ENCODE measurements at regions not wholly inside any gene's neighbourhood (a gene's known extent, or its start where the extent isn't known, plus 50 kb on each side); places are given as distances from the start of the nearest gene placed in this dataset.
"Not testable (repeated sequence)": the region's sequence is repeated elsewhere in the genome, so short reads cannot be mapped to it uniquely, and the experiment has no call there.

DNA sequence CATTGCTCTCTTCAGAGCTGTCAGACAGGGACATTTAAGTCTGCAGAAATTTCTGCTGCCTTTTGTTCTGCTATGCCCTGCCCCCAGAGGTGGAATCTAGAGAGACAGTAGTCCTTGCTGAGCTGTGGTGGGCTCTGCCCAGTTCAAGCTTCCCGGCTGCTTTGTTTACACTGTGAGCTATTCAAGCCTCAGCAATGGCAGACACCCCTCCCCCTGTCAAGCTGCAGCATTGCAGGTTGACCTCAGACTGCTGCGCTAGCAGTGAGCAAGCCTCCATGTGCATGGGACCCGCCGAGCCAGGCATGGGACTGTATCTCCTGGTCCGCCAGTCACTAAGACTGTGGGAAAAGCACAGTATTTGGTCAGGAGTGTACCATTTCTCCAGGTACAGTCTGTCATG is 53.6 kb upstream of the MAPK10 start:
- ATAC-seq: not testable (repeated sequence)

DNA sequence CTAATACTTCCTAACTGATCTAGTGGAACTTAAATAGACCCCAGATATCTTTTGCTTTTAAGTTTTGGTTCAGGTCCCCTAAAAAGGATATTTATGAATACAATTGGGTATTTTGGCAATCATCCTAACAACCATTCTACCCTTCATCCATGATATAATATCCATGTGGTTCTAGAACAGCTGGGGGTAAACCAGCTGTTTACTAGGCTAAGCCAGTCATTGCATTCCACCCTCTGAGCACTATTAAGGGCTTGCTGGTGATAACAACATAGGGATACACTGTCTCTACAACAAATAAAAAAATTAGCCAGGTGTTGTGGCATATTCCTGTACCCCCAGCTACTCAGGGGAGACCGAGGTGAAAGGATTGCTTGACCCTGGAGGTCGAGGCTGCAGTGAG is 54.8 kb upstream of the MAPK10 start:
- ATAC-seq: no peak

DNA sequence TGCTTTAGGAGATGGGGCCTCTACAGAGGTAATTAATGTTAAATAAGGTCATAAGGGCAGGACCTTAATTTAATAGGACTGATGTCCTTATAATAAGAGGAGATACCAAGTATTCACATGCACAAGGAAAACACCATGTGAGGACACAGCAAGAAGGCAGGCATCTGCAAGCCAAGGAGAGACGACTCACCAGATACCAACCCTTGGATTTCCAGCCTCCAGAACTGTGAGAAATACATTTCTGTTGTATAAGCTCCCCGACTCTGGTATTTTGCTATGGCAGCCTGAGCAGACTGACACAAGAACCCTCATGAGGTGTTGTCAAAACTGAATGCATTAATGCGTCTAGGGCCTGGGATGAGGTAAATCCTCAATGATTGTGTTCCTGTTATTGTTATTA is 56.2 kb upstream of the MAPK10 start:
- ATAC-seq: no peak

DNA sequence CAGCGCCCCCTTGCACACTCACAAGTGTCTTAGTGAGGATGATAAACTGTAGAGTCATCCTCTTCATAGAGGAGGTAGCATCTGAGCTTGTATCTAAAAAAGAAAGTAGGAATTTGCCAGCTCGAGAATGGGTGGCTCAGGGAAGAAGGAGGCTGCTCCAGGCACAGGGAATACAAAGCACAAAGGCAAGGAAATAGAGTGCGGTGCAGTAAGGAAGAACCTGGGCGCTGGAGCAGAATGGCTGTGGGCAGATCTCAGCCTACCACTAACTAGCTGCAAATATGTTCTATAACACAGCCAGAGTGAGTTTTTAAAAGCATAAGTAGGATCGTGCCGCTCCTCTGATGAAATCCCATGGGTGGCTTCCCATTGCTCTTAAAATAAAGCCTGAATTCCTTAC is 61.6 kb upstream of the MAPK10 start:
- ATAC-seq: no peak

DNA sequence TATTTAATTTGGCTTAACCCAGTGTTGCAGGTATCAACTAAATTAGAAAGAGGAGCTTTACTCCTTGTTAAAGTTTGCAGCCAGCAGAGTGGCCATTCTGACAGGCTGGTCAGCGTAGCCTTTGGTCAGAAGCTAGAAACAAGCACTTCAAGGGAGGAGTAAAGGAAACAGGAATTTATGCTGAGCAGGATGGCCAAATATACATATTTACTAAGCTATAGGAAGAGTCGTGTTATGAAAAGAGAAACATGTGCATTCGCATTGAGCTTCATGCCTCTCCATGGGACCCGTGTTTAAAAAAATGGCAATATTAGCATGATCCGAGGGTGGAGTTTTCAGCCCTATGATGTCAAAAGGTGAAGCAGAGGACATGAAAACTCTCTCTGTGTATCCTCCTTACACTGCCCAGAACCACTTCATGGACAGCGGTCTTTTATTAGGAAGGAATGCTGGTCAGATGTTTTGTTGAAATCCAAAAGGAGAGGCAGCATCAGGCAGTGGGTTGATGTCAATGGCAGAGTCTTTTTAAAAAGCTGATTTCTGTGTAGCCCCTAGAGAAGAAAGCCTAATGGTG is 71.8 kb upstream of the MAPK10 start:
- no peak for ATAC-seq

DNA sequence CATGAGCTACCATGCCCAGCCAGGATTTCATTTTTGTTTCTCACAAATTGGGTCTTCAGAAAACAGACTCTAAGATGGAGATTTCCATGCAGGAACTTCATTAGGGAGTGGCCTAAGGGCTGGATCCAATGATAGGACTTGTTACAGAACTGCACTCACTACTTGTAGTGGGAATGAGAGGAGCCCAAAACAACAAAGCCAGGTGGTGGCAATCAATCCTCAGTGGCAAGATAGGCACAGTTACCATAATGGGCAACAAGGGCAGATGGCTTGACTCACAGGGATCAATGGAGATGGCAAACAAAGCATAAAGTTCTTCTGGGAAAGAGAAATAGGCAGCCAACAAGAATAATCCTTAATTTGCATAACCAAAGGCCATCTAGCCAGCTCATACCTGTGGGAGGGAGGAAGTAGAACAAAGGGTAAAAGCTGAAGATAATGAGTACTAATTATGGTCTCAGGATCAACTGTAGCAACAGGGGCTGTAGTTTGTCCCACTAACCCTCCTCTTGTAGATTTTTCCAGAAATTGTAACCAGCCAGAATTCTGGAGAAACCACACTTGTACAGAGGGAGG is 72.8 kb upstream of the MAPK10 start:
- ATAC-seq: no peak

DNA sequence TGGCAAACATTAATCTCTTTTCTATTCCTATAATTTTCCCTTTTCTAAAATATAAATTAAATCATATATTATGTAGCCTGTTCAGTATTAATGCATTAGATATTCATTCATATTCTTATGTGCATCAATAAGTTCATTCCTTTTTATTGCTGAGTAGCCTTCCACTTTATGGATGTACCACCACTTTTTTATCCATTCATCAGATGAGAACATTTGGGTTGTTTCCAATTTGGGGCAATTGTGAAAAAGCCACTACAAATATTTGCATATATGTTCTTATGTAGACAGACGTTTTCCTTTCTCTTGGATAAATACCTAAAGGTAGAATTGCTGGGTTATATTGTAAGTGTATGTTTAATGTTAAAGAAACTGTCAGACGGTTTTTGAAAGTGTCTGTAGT is 79.4 kb upstream of the MAPK10 start:
- ATAC-seq: no peak

DNA sequence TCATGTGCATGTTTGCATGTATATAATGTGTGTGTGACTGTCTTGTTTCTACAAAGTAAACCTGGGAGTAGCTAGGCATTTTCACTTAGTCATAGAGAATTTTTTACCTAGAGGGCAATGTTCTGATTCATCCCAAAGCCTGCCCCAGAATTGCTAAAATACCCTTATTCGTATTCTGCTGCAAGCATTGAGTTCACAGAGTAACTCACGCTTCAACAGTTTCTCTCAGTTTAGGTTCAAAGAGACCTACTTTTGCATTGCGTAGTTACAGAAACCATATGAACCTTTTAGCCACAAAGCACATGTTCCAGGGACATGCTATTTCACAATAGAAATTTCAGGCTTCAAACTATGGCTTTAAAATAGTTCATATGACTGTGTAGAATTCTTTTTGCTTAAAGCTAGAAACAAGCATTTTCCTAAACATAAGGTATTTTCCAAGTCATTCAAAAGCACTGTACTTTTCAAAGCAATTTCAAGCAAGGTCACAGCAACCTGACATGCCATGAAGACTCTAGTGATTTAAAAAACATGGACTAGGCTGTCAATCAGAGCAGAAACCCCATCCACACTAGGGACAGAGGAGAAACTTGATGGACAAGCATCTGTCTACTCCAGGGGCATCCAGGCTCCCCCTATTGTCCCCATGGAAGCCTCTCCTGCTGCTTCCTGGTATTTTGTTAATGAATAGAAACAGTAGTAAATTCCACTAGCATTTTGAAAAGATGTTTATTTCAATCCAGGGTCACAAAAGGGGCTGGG is 81.5 kb upstream of the MAPK10 start:
- no peak for ATAC-seq

DNA sequence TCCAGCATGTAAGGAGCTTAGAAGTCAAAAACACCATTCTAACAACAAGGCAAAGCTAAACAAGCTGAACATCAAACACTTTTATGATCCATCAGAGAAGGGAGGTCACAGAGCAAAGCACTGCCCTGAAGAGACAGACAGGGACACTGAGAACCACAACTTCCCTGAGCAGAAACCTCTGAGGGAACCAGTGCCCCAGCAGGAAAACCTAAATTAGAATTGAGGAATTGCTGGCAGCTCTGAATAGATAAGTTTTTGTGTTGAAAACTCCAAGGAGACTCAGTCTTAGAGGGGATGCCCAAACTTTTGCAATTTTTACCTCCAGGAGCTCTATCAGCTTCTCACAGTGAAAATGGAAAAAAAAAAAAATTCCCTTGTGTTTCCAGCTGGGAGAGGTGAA is 83.0 kb upstream of the MAPK10 start:
- no peak for ATAC-seq

DNA sequence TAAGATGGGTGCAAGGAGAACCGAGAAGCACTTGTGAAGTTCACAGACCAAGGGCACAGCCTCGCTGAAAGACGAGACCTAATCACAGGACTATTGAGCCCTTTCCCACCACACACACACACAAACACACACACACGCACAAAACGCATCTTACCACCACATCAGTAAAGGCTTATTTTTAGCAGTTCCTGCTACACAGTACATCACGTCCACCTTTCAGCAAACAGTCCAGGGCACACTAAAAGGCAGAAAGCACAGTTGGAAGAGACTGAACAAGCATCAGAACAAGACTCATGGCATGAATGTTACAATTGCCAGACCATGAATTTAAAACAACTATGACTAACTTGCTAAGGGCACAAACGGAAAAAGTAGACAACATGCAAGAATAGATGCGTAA is 83.6 kb upstream of the MAPK10 start:
- no peak for ATAC-seq

DNA sequence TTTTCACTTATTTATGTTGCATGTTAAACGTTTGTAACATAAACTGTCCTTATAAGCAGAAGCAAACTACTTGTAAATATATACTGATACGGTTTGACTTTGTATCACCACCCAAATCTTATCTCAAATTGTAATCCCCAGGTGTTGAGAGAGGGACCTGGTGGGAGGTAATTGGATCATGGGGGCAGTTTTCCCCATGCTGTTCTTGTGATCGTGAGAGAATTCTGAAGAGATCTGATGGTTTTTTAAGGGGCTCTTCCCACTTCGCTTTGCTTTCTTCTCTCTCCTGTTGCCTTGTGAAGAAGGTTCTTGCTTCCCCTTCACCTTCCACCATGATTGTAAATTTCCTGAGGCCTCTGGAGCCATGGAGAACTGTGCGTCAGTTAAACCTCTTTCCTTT is 87.1 kb upstream of the MAPK10 start:
- ATAC-seq: no peak

DNA sequence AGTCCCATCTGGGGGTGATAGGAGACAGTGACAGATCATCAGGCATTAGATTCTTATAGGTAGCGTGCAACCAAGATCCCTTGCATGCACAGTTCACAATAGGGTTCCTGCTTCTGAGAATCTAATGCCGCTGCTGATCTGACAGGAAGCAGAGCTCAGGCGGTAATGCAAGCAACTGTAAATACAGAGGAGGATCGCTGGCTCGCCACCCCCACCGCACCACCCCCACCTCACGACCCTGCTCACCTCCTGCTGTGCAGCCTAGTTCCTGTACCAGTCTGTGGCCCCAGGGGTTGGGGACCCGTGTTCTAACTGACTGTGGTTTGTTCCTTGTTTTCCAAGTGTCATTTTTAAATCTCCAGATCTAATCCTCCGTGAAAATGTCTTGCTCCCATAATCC is 89.0 kb upstream of the MAPK10 start:
- no peak for ATAC-seq

DNA sequence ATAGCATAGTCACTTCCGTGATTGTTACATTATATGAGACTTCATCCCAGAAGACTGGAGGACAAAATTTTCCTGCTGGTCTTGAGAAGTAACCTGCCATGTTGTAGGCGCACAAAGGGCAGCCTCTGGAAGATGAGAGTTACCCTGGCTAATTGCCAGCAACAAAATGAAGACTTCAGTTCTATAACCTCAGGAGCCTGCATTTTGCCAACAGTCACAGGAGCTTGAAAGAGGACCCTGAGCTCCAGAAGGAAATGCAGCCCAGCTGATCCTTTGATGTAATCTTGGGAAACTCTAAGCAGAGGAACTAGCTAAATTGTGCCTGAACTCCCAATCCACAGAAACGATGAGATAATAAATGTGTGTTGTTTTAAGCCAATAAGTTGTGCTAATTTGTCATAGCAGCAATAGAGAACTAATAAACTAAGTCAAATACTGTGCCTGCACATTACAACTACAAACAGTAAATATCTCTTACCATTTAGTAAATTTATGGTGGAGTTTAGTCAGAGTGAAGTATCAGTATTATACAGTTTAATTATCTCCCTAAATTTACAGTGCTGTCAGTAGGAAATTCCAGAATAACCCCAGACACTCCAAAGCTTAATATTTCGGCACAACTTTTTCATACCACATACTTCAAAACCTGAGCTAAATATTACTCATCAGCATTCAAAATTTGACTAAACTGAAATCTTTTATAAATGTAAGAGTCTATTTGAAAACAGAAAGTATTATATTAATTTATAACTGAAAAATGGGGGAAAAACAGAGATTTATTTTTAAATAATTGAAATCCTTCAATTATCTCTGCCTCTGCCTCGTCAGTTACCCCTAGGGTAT is 90.1 kb upstream of the MAPK10 start:
- ATAC-seq: no peak

DNA sequence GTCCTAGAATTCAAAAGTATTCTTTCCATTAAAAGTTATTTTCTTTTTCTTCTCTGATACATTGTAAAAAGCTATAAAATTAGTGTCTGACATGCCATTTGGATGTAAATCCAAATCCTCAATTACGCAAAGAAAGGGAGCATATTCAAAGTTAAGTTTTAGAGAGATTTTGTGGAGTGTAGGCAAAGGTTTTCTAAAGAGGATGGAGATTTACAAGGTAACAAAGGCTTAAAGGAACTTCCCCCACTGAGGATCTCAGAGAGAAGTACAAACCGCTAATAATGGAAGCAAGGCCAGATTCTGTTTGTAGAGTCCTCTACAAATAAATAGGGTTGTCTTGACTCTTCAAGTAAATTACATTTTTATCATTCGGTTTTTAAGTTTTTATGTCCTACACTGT is 91.0 kb upstream of the MAPK10 start:
- no peak for ATAC-seq

DNA sequence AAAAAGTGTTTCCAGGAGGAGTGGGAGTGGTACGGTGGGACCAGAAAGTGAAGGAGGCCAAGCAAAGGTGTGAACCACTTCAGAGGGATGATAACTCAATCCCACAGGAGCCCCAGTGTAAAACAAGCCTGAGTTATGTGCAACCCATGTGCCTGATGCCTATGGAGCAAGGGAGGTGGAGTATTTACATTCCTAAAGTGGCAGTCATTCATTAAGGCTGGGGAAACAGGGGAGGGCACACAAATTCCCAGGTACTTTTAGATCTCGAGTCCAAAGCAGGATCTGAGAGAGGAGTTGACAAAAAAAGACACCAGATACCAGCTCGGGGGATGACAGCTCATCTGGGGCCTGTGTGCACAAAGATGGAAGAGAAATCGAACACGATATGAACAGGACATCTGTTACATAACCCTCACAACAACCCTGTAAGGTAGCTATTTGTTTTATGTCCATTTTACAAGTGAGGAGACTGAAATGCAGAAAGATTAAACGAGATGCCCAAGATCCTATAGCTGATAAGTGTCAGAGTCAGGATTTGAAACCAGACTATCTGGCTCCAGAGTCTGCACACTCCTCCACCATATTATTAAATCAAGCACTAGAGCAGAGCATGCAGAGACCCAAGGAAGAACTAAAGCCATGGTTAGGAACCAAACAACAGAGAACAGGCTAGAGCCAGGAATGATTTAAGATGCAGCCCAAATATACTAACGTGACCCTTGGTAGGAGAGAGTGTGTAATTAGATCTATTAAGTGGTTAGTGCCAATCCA is 91.9 kb upstream of the MAPK10 start:
- no peak for ATAC-seq

DNA sequence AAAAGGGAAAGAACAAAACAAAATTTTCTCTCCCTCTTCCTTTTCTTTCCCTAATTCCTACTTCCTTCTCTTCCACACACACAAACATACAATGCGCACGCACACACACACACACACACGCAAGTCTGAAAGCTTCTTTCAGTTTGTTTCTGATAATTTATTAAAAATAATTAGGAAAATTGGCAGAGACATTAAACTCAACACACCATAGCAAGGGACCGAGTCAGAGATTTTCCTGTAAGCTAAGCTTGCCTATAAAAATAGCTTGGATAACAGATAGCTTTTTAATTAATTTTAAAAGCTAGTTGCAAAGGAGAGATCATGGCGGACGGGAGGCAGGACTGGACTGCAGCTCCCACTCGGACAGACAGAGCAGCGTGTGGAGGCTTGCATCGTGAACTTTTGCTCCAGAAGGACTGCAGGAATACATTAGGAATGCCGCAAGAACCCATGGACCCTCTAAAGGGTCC is 92.6 kb upstream of the MAPK10 start:
- no peak for ATAC-seq

DNA sequence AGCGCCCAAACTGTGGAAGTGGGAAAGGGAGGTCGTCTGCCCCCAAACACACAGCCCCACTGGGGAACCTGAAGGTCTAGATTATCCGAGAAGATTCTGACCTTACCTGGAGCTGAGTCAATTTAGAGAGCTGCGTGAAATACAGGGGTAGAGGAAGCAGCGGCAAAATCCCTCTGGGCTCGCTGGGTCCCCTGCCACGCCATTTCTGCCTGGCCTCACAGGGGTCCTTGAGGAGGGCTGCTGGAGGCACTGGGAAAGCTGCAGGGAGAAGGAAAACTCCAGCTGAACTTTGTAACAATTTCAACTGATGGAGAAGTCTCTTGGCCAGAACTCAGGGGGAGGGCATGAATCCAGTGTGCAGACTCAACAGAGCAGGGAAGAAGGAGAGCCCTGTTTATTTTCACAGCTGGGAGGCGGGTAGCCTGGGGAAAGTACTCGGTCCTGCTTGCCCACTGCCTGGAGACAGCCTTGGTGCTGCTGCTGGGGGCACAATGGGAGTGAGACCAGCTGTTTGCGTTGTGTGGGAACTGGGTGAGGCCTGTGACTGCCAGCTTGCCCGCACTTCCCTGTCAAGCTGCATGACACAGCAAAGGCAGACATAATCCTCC is 93.2 kb upstream of the MAPK10 start:
- ATAC-seq: no peak

DNA sequence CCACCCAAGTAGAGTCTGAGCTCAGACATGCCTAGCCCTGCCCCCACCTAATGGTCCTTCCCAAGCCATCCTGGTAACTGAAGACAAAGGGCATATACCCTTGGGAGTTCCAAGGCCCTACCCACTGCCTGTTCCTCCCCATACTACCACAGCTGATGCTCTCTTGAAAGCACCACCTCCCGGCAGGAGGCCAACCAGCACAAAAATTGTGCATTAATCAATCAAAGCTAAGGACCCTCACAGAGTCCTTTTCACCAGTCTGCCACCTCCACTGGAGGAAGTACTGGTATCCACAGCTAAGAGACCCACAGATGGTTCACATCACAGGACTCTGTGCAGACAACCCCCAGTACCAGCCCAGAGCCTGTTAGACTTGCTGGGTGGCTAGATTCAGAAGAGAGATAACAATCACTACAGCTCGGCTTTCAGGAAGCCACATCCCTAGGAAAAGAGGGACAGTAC is 93.8 kb upstream of the MAPK10 start:
- ATAC-seq: not testable (repeated sequence)

DNA sequence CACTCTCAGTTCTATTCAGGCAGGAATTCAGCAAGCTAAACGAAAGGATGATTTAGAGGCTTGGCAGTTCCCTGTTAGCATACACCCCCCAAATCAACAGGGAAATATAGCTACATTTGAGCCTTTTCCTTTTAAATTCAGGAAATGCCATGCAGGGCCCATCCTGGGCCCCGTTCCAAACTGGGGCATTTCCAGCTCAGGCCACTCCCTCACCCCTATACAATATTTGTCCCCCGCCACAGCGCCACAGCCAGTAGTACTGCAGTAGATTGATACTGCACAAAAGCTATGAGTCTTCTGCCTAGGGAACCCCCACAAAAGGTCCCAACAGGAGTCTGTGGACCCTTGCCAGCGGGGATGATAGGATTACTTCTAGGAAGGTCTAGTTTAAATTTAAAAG is 102.0 kb upstream of the MAPK10 start:
- no peak for ATAC-seq

DNA sequence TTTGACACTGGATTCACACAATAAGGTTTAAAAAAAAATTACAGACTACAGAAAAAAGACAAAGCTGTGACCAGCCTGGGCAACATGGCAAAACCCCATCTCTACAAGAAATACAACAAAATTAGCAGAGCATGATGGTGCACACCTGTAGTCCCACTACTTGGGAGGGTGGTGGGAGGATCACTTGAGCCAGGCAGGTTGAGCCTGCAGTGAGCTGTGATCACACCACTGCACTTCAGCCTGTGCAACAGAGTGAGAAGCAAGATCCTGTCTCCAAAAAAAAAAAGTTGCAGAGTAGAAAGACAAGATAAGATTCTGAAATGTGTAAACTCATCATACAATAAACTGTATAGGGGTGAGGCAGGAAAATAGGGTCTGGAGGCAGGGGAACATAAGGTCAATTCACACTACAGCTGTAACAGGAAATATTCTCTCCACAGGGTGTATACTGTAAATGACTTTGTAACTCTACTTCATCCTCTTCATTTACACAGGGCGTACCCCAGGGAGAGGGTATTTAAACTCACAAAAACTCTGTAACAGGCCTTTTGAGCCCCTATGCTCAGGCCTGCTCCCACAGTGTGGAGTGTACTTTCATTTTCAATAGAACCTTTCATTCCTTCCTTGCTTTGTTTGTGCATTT is 112.6 kb upstream of the MAPK10 start:
- ATAC-seq: no peak

DNA sequence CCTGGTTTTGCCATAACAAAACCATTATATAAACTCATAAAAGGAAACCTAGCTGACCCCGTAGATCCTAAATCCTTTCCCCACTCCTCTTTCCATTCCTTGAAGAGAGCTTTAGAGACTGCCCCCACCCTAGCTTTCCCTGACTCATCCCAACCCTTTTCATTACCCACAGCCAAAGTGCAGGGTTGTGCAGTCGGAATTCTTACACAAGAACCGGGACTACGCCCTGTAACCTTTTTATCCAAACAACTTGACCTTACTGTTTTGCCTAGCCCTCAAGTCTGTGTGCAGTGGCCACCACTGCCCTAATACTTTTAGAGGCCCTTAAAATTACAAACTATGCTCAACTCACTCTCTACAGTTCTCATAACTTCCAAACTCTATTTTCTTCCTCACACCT is 116.0 kb upstream of the PTPN13 start:
- ATAC-seq: not testable (repeated sequence)

DNA sequence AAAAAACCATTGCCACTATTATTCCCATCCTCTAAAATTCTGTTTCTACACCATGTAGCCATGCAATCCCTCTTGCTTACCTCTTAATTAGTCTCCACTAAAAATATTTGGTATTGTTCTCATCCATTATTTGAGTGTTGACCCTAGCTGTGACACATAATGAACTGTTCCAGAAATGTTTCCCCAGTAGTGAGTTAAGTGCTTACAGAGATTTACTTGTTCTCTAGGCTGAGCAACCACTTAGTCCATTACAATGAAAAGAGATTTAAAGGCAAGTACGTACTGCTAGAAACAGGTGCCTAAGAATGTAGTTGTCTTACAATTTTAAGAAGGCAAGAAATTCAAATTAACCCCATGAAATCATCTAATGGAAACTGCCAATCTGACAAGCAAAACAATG is 112.7 kb upstream of the PTPN13 start:
- no peak for ATAC-seq

All from activated CD4-positive, CD25-positive, alpha-beta regulatory T cell treated with anti-CD3 and anti-CD28 coated beads, Interleukin-2, amount 50 U/mL, for 24 hours (primary cell).